GM04504 (cell line): ENCODE measurements at regions not wholly inside any gene's neighbourhood (a gene's known extent, or its start where the extent isn't known, plus 50 kb on each side); places are given as distances from the start of the nearest gene placed in this dataset.
A peak's percentile ranks its signal among the peaks of the same experiment; 100 is the strongest.
"Not testable (repeated sequence)": the region's sequence is repeated elsewhere in the genome, so short reads cannot be mapped to it uniquely, and the experiment has no call there.

Experiments
- DNase-seq: peaks from one replicate; pipeline ENCODE4 v3.0.0-alpha.2; 2012; ENCODE audit warnings: low read depth

DNA sequence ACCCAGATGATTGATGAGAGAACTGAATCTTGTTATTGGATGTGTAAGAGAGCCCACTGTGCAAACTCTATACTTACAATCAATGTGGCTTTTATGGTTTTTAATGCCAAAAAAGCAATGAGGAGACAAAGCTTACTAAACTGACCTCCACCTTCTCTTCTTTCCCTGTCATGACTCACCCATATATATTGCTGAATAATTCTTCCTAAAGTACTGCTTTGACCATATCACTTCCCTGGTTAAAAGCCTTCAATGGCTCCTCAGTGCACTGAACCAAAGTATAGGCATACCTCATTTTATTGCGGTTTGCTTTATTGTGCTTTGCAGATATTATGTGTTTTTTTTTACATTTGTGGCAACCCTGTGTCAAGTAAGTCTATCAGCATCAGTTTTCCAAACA lies 138.4 kb upstream of the PELI2 start:
- no peak for DNase-seq

- DNase-seq = no peak
These were observed 137.2 kb upstream of the PELI2 start for GRCh38 chr14:55980970-55981369.

GRCh38 chr14:55986069-55986468 lies 132.1 kb upstream of the PELI2 start:
- DNase-seq = no peak

- no peak for DNase-seq
These were observed 117.4 kb upstream of the PELI2 start for GRCh38 chr14:56000846-56001245.

- DNase-seq = no peak
These were observed 115.9 kb upstream of the PELI2 start for GRCh38 chr14:56002342-56002741.

DNA sequence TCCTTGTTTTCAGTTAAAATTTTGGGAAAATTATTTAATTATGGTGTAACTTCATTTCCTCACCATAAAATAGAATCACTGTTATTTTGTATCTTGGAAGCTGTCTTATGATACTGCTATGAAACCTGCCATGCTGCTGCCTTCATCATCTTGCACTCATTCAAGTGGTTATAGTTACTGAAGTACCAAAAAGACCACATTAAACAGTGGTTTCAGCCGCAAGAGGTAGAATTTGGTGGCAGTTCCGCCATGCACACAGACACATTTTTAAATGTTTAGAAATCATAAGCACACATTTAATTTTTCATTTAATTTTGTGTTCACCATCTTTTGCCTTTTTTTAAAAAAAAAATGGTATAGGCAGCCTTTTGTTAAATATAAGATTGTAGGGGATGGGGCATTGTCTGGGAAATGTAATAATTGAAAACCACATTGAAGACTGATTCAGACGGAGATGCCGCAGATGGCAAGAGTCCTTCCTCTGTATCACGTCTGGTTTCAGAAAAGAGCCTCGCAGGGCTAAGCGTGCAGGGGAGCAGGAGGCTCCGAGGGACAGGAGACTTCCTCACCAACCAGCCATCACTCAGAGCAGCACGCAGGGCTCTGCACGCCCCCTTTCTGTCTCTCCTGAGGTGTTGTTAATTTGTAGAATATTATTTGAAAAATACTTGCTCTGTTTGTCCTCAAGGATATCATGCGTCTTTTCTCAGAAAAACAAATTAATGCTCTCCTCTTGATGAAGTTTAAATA lies 115.2 kb upstream of the PELI2 start:
- DNase-seq = no peak

- no peak for DNase-seq
These were observed 113.9 kb upstream of the PELI2 start for GRCh38 chr14:56004323-56004722.

DNA sequence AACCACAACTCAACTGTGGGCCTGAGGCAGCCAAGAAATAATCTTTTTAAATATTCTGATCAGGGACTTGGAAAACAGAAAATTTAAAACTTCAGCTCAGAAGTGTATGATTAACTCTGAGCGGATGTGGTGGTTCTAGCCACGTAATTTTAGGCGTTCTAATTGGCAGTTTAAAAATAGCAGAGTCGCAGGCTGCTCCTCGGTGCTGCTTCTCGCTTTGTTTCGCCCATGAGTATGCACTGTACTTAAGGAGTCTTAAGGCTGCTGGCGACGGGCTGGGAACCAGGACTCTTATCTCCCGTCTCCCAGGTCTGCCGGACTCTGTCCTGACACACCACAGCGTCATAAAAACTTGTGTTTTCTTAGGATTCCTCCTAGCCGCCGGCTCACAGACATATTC lies 113.4 kb upstream of the PELI2 start:
- DNase-seq = peak; percentile 39

GRCh38 chr14:56005191-56006053 lies 112.8 kb upstream of the PELI2 start:
- peak; percentile 59 for DNase-seq

DNA sequence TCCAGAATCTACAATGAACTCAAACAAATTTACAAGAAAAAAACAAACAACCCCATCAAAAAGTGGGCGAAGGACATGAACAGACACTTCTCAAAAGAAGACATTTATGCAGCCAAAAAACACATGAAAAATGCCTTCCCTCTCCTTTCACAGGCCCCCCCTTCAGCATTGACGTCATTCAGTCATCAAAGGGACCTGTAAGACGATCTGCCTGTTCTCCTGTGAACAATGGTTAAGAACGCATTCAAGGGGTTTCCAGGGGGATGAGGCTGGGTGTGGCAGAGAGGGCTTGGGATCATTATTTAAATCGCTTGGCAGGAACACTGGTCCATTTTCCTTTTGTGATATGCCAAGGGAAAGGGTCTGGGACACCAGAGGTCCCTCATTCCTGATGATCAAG lies 110.7 kb upstream of the PELI2 start:
- DNase-seq = not testable (repeated sequence)

- DNase-seq = no peak
These were observed 110.1 kb upstream of the PELI2 start for GRCh38 chr14:56008150-56008549.

DNA sequence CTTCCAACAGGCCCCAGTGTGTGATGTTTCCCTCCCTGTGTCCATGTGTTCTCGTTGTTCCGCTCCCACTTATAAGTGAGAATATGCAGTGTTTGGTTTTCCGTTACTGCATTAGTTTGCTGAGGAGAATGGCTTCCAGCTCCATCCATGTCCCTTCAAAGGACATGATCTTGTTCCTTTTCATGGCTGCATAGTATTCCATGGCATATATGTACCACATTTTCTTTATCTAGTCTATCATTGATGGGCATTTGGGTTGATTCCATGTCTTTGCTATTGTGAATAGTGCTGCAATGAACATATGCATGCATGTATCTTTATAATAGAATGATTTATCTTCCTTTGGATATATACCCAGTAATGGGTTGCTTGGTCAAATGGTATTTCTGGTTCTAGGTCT lies 109.5 kb upstream of the PELI2 start:
- not testable (repeated sequence) for DNase-seq

DNA sequence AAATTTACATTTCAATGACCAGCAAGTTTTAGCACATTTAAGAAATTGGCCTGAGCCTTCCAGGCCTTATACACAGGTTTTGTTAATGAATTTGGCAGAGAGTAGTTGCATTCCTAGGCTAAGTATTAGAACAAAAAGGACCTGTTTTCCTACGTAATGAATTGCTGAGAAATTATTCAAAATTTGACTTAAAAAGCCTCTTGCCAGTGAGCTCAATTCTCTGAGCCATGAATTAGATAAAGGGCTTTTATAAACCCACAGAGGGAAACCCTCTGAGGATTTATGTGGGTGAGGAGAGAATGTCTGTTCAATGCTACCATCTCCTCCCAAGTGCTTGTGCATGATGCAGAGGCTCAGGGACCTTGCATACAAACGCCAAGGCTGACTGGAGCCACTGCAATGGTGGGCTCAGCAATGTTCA lies 94.5 kb upstream of the PELI2 start:
- no peak for DNase-seq

DNA sequence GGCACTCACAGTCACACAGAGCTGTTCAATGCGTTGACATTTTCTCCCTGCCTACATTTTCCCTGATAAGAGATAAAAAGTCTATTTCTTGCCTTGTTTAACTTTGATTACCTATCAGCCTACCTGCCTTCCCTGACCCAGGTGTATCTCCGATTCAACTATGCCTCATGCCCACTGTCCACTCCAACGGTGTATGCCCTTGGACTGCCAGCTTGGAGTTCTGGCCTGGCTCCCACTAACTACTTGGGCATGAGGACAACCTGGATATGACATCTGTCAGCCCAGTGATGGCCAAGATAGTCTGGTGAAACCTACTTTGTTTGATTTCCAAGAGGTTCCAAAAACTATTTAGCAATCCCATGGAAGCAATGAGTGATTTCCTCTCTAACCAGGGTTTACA lies 93.0 kb upstream of the PELI2 start:
- no peak for DNase-seq

- no peak for DNase-seq
These were observed 91.7 kb upstream of the PELI2 start for GRCh38 chr14:56026506-56026905.

DNA sequence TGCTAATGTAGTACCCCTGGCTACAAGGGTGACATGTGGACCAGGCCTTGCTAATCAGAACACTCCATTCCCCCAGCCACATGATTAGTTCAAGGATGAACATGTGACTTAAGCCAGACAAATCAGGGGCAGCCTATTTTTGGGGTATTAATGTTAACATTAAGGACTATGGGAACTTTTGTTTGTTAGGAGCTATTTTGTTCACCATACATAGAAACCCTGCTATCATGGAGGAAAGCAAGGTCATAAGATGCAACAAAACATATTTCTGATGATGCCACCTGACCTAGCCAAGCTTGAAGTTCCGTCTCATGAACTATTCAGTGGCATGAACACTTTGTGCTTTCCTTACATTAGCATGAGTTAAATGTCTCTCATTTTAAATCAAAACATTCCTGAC lies 90.8 kb upstream of the PELI2 start:
- DNase-seq = no peak

GRCh38 chr14:56027916-56028712 lies 90.1 kb upstream of the PELI2 start:
- no peak for DNase-seq

DNA sequence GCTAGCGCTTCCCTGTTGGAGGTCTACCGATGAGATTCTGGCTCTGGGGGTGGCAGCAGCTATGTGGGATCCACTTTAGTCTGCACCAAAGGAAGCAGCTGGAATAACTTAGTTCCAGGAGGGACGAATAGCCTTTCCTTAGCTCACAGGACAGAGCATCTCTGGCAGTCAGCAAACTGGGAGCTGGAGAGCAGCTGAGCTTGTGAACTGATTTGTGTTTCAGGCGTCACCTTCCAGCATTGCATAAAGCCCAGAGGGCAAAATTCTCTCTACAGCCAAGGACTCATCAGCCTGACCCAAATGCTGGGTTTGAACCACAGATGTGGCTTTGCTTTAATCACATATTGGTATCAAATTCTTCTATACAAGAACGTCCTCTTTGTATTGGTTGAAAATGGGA lies 81.9 kb upstream of the PELI2 start:
- no peak for DNase-seq

- DNase-seq = no peak
These were observed 78.1 kb upstream of the PELI2 start for GRCh38 chr14:56040121-56040520.

- no peak for DNase-seq
These were observed 74.0 kb upstream of the PELI2 start for GRCh38 chr14:56044196-56044595.

GRCh38 chr14:56046546-56046945 lies 71.7 kb upstream of the PELI2 start:
- DNase-seq = no peak

DNA sequence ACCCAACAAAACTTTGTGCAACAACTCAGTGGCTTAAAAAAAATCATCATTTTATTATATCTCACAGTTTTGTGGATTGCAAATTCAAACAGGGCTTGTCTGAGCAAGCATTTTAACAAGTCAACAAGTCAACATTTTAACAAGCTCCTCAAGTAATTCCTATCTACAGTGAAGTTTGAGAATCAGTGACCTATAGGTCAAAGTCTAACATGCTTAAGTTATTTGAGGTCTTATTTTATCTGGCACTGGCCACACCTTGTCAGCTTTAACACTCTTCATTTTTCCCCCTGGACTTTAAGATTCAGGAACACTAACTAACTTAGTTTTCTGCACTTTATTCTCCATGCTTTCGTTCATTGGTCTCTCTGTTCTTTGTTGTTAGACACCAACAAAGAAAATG lies 71.2 kb upstream of the PELI2 start:
- DNase-seq = no peak

DNA sequence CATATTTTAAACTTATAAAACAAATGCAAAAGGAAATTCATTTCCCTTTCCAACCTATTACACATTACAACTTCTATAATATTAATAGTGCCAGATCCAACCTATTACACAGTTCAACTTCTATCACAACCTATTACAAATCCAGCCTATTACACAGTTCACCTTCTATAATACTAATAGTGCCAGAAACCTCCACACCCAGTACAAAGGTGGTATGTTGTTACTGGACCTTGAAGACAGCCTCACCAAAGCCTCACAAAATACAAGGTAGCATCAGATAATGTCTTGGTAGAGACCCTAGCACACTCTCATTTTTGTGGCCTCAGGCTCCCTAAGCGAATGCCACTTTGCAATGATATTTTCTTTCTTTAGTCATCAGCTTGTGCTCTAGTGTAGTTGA lies 68.7 kb upstream of the PELI2 start:
- no peak for DNase-seq
